RCC 7860 (cell line): ENCODE measurements at regions not wholly inside any gene's neighbourhood (a gene's known extent, or its start where the extent isn't known, plus 50 kb on each side); places are given as distances from the start of the nearest gene placed in this dataset.

Experiments
- DNase-seq: peaks from one replicate; pipeline ENCODE4 v3.0.0-alpha.2; 2015; ENCODE audit warnings: low spot score
- FAIRE-seq: peaks from 2 replicates; lab custom pipeline; 2012; peaks lifted over from hg19 to GRCh38; lab: Jason Lieb, UNC

- DNase-seq (peak; percentile 91), FAIRE-seq (peak; percentile 84)
Observed at GRCh38 chr5:8457187-8458037, 588.5 kb downstream of the MTRR start.

GRCh38 chr5:8458038-8458383 lies 589.1 kb downstream of the MTRR start:
- FAIRE-seq (no peak), DNase-seq (no peak)

- DNase-seq (no peak), FAIRE-seq (no peak)
Observed at GRCh38 chr5:8461543-8461942, 592.6 kb downstream of the MTRR start.

GRCh38 chr5:8462565-8462964 lies 593.6 kb downstream of the MTRR start:
- no peak for FAIRE-seq

GRCh38 chr5:8470489-8470888 lies 601.5 kb downstream of the MTRR start:
- FAIRE-seq (no peak), DNase-seq (no peak)

More at GRCh38 chr5:8462565-8462964, 593.6 kb downstream of the MTRR start:
- no peak for DNase-seq

DNA sequence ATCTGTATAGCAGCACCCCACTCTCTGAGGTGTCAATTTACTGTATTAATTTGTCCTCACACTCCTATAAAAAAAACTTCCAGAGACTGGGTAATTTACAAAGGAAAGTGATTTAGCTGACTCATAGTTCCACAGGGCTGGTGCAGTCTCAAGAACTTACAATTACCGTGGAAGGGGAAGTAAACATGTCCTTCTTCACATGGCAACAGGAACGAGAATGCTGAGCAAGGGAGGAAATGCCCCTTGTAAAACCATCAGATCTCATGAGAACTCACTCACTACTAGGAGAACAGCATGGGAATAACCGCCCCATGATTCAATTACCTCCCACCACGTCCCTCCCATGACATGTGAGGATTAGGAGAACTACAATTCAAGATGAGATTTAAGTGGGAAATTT lies 602.6 kb downstream of the MTRR start:
- FAIRE-seq (no peak), DNase-seq (no peak)

GRCh38 chr5:8473016-8473415 lies 604.1 kb downstream of the MTRR start:
- FAIRE-seq: no peak

DNA sequence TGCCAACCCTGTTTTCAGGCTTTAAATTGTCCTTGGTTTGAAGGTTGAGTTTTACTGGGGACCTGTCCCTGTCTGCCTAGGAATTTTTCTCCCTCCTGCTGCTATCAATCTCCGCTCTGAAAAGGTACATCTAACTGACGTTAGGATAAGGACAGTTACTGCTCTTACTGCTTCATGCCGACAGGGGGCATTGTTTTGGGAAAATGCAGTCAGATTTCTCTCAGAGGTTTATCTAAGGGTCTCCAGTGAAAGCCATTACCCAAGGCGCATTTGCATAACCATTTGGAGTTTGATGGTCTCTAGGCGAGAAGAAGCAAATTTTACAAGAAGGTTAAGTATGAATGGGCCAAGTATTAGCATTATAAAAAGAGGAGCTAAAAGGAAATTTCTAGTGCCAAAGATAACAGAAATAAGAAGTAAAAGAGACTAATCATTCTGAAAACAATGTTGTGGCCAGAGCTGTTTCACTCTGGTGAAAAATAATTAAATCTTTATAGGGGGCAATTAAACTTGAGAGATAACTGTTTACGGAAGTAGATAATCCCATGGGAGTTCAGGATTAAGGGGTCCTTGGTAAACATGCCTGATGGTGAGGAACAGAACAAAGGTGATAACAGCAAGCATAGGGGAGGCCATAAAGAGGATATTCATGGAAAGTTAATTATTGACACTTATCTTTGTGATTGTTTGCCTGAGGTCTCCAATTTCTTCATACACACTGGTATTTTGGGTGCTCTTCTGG lies 605.0 kb downstream of the MTRR start:
- DNase-seq (no peak), FAIRE-seq (no peak)

More at GRCh38 chr5:8473016-8473415, 604.1 kb downstream of the MTRR start:
- DNase-seq: no peak

- no peak for DNase-seq
- FAIRE-seq: no peak
Observed at GRCh38 chr5:8474569-8474930, 605.6 kb downstream of the MTRR start.

DNA sequence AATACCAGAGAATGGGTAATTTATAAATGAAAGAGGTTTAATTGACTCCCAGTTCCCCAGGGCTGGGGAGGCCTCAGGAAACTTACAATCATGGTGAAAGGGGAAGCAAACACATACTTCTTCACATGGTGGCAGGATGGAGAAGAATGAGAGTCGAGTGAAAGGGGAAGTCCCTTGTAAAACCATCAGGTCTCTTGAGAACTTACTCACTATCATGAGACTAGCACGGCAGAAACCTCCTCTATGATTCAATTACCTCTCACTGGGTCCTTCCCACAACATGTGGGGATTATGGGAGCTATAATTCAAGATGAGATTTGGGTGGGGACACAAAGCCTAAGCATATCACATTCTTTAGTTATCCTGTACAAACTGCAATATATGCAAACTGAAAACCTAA lies 609.4 kb downstream of the MTRR start:
- no peak for FAIRE-seq

DNA sequence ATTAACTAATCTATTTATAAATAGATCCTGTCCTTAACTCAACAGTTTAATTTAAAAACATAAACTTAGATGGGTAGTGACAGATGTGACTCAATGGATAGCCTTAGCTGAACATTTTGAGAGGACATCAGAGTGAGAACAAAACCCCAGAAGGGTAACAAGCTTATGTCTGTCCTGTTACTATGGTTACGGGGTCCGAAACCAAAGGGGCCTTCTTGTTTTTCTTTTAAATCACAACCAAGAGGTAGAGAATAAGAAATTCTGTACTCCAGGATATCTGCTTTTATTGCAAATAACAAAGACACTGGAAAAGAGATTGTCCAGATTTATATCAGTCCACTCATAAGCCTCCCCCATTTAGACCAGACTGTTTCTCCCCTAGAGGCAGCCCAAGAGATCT lies 612.1 kb downstream of the MTRR start:
- DNase-seq (no peak), FAIRE-seq (no peak)

More for the DNA sequence above, 609.4 kb downstream of the MTRR start:
- DNase-seq: no peak

DNA sequence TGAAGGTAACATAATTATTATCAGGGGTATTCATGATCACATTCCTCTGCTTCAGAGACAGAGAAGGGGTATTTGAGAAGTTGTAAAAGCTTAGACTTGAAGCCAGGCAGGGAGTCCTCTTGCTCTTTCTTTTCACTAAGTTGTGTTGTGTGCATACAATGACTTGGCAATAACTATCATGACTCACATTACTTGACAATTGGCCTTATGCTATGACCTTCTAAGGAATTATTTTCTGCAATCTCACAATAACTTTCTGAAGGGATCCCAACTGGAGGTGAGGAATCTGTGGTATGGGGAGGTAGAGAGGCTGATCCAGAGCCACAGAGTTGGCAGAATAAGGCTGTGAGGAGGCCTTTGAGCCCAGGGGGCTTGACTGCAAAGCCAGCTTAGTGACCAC lies 622.3 kb downstream of the MTRR start:
- no peak for FAIRE-seq
- DNase-seq: no peak

DNA sequence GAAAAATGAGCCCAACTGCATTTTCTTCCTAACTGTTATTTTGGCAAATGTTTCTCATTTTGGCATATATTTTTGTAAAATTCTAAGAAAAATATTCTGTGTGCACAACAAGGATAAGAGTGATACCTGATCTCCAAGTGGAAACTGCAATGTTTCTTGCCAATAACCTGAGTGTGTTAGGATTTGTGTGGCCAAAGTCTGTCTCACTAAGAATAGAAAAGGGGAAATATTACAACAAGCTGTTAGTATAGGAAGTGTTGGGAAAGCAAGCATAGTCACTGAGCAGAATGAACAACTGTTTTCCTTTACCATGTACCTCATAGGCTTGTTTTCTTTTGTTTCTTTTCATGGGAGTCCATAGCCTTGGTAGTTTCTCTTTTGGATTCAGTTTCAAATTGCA lies 624.2 kb downstream of the MTRR start:
- FAIRE-seq (no peak), DNase-seq (no peak)

DNA sequence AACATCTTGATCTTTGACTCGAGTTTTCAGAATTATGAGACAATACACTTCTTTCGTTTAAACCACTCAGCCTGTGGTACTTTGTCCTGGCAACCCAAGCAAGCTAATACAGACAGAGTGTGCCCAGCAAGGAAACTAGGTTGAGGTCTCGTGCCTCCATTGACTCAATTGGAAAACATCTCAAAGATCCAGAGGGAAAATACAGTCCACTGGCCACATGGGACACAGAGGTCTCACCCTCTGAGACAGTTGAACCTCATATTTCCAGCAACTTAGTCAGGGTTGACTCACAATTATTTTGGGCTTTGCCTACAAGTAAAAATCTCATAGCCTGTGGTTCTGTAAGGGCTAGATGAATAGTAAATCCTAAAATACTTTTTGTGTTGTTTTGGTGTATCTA lies 631.5 kb downstream of the MTRR start:
- FAIRE-seq: no peak
- no peak for DNase-seq

GRCh38 chr5:8505196-8505595 lies 636.2 kb downstream of the MTRR start:
- DNase-seq (no peak), FAIRE-seq (no peak)

GRCh38 chr5:8508231-8508630 lies 639.3 kb downstream of the MTRR start:
- DNase-seq (no peak), FAIRE-seq (no peak)

- FAIRE-seq (no peak), DNase-seq (no peak)
Observed at GRCh38 chr5:8516356-8516755, 647.4 kb downstream of the MTRR start.

- FAIRE-seq (no peak), DNase-seq (no peak)
Observed at GRCh38 chr5:8517456-8517855, 648.5 kb downstream of the MTRR start.

DNA sequence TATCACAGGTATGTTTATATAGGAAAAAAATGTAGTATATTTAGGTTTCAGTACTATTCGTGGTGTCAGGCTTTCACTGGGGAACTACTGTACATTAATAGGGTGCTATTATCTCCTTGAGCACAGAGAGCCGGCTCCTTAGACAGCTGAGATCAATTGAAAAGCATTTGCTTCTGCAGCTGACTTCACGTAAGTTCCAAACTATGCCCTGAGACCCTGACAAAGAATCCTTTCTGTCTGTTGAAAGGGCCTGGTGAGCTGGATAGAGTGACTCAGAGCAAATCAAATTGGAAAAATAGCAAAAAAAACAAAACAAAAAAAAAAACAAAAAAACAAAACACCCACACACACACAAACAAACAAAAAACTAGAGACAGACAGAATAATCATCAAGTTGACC lies 652.0 kb downstream of the MTRR start:
- FAIRE-seq (no peak), DNase-seq (no peak)

GRCh38 chr5:8521991-8522390 lies 653.0 kb downstream of the MTRR start:
- DNase-seq (no peak), FAIRE-seq (no peak)

DNA sequence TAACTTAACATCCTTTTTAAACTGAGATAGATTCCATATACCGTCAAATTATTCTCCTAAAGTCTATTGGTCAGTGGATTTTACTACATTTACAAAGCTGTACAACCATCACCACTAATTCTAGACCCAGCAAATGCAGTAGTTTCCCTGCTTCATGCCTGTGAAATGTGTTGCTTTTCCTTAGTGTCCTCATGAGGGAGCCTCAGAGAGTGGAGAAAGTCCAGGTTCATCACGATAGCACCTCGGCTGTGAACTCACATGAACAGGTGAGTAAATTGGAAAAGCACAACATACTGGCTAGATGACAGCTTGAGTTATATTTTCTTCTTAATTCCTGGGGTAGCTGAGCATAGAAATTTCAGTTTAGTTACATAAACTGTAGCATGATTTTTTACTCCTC lies 653.7 kb downstream of the MTRR start:
- FAIRE-seq (no peak), DNase-seq (no peak)

GRCh38 chr5:8523501-8523900 lies 654.6 kb downstream of the MTRR start:
- FAIRE-seq: no peak
- no peak for DNase-seq
